ENCODE measurements at regions not wholly inside any gene's neighbourhood (a gene's known extent, or its start where the extent isn't known, plus 50 kb on each side); places are given as distances from the start of the nearest gene placed in this dataset.

DNA sequence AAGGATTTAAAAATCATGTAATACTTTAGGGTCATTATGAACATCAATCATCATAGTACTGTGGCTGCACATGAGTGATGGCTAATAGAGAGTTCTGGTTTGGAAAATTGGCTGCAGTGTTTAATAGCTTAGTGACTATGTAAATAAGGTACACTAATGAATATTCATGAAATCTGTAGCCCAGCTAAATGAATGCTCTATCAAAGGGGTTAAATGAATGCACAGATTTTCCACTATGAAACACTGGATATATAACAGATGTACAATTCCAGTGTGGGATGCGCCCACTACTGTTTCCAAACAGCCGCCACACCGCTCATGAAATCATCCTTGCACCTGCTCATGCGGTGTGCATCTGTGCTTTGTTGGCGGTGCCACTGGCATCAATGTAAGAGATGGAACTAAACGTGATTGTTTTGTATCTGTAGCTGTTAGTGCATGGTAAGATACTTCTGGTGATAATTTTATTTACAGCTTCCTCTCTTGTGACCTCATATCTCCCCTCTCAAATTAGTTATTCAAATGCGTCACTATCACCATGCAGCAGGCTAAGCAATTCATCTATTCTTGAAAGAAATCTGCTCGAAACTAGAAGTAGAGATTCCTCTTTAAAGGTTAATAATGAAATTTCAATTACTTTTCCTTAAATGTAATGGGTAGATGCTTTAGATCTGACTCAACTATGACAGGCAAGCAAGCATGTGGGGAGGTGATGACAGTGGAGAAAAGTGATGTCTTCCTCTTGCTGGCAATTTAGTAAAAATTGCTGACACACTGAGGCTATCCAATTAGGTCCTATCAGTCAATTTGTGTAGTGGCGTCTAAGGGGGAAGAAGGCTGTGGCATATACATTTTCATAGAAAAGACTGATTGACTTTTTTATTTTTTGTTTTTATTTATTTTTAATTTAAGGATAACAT lies 433.6 kb downstream of the AEBP2 start:
- no peak for DNase-seq (ENCODE audit: low spot score)

DNA sequence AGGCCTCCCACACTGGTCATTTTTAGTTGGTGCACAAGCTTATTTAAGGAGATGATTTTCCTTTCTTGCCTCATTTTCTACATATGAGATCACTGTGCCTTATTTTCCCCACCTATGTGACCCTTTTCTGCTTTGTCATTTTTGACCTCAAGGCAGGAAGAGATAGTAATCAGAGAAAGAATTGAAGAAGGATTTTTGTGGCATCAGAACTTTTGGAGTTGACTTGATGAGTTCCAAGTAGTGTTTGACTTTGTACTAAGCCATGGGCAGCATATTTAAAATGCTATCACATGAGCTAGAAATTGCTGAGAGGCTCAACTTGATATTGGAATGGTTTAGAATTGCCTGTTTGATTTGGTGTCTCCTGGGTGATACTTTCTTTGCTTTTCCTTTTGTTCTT lies 440.8 kb downstream of the AEBP2 start:
- DNase-seq (ENCODE audit: low spot score), result no peak

DNA sequence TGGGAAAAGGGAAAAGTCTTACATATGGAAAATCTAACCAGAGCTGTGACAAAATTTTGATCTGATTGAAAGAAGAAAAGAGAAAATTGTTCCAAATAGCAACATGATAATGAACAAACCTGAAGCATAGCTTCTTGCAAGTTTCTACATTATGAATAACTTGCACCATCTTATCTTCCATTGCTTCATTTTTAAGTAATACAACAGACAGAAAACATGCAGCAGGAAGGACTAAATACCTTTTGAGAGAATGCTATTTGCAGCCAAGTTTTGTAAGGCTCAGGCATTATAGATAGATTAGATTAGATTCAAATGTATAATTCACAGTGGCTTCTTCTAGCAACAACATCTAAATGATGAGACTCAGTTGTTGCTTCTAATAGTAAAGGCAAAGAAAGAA lies 441.4 kb downstream of the AEBP2 start:
- DNase-seq (ENCODE audit: low spot score), result no peak

DNA sequence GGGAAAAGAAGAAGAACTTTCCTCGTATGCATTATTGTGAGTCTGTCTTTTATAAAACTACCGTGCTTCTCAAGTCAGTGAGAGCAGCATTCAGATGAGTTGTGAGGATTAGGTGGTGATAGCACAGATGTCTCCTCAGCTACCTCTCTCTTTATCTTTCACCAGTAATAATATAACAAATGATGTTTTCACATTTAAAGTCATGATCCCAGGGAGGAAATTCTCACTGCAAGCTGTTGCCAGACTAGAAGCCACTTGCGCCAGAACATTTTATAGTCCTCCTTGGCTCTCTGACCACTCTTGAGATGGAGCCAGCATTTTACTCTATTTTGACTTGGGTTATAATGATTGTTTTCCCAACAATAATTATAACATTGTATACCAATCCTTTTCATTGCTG lies 443.1 kb downstream of the AEBP2 start:
- no peak for DNase-seq (ENCODE audit: low spot score)

DNA sequence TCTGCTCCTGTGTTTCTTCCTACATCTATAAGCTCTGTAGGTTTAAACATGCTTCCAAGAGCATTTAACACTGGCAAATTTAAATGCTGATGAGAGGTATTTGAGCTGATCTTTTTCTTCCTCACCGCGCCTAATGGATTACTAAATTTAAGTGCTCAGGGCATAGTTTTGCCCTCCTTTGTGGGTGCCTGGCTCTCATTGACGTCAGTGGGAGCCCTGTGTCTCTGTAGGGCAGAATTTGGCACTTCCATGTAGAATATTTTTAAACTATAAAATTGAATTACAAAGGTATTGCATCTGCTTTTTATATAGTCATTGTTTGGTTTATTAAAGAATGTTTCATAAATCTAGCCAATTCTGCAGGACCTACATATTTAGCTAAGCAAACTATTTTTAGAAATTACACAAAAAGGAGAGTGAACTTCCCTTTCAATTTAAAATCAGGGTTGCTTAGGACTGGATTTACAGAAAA lies 444.8 kb downstream of the AEBP2 start:
- DNase-seq (ENCODE audit: low spot score), result no peak

DNA sequence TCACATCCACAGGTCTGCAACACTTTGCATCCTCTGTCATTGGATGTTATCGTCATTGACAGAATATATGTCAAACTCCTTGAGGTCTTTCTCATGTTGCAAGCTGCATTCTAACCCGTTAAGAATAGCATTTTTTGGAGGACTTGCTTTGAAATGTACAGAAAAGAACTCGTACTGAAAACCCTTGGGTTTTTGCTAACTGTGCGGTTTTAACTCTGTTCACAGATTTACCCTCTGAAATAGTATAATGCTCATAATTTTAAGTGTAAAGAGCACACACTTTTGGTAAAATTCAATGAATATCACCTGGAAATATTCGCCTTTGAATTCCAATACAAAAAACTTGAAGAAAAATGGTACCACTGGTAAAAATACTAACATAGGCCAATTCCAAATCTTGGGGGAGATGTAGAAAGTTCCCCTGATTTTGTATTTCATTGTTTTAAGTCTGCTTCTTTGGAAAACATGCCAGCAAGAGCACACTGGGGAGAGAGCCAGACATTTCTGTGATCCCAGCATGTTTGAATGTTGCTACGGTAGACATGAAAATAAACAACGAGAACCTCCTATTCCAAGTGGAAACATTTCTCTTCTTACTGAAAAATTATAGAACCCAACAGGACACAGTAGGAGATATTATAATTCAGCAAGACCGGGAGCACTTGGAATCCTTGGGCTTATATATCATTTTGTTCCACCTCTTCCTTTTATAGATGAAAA lies 446.0 kb downstream of the AEBP2 start:
- DNase-seq (ENCODE audit: low spot score), result no peak

DNA sequence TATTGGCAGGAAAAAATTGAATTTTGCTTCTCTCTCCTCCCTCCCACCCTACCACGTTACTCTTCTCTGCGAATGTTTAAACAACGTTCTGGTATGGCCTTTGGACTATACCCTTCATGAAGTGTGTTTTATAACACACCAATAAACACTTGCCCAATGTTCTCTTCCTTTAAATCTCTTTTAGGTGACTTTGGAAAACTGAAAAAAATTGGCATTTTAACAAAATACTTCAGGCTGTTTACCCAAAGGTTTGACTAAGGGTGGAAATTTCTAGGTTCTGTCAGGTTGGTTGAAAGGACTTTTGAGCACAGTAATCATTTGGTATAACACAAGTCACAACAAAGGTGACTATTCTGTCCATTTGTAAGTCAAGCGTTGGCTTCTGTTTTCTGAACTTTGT lies 446.8 kb downstream of the AEBP2 start:
- DNase-seq (ENCODE audit: low spot score), result no peak

DNA sequence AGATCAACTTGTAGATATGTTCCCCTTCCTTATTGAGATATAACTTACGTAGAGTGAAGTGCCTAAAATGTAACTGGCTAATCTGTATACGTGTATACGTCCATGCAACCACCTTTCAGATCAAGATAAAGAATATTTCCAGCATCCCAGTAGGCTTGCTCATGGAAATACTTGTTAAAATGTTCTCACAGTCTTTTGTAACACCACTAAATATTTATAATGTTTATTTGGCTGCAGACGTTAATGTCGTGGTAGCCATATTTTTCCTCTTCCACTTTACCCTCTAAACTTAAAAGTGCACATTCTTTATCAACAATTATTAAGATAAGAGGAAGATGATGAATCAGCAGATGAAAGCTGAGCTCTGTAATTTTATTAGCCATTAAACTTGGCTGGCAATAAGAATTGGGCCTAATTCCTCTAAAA lies 447.4 kb downstream of the AEBP2 start:
- no peak for DNase-seq (ENCODE audit: low spot score)

DNA sequence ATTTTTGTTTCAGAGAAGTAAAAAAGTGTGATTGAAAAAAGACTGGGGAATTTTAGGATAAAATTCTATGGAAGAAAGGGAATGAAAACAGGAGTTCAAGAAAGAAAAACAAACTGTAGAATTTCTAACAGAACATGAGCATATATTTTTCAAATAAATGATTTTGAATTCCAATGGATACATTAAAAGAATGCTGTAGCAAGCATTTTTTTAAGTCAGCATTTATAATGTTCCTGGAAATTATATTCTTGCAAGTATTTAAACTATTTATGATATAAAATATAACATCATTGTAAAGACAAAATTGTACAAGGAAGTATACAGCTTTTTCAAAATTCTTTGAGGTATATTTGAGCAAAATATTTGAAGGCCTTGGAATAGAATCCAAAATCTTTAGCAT lies 450.7 kb downstream of the AEBP2 start:
- no peak for DNase-seq (ENCODE audit: low spot score)

DNA sequence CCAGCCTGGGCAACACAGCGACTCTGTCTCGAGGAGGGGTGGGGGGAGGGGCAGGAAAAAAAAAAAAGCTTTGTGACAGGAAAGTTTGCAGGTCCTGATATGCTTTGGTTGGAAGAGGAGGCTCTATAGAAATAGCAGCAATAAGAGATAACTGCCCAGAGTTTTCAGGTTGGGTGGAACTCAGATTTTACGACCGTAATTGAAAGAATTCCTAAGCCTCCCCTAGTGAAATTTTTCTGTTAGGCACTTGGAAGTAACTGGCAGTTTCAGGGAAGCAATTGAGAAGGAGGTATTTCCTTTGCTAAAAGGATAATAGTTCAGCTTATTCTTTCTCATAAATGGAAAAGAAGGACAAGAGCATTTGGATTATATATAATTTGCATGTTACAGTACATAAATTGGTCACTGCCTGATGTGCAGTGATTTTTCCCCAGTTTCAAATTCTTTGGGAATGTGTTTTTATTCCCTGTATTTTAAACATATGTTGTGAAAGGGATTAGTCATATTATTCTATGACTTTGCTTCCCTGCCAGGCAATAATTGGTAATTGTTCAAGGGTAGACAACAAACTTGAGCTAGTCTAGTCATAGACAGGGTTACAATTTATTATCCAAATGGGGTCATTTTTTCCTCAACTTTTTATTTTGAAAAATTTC lies 452.8 kb downstream of the AEBP2 start:
- no peak for DNase-seq (ENCODE audit: low spot score)

DNA sequence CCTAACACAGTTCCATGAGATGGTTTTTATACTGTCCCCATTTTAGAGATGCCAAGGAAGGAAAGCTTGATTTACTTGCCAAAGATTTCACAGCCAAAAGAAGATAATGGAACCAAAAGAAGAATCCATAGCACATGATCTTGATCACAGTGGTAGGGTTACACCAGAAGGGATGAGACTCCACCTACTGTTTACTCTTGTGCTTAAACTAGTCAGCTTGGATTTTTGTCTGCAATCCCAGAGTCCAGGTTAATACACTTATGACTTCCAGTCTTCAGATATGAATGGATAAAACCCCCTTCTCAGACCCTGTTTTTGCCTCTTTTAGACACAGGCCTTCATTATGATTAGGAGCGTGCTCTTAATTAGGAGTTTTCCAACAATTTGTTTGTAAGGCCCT lies 454.2 kb downstream of the AEBP2 start:
- peak; percentile 48 for DNase-seq (ENCODE audit: low spot score)

DNA sequence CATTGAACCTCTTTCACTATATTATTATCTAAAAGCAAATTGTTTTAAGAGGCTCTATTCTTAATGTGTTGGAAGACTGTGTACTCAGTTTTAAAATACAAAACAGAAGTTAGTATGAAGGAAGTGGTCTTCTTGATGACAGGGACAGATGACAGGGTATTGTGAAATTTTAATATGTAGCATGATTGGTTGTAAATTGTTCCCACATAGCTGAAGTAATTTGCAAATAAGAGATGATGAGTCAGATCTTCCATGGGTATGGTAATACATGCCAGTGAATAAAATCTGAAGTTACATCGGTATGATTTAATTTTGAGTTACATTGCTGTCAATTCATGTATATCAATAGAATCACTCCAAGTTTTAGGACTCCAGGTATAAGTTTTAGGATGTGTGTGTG lies 454.8 kb downstream of the AEBP2 start:
- no peak for DNase-seq (ENCODE audit: low spot score)

DNA sequence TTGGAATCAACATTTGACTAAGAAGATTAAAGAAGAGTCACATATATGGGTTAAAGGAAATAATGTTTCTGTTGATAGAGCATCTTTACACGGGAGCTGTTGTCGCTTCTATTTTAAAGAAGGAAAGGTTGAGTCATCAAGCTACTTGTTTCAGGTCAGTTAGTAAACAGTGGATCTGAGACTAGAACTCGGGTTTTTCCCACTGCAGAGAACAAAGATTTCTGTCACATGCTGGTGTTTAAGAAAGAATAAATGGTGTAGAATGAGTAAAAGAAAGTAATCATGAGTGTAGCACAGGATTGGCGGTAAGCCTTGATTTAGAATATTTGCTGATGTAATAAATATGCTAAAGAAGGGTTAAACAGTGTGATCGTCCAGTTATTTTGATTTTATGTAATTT lies 455.5 kb downstream of the AEBP2 start:
- DNase-seq (ENCODE audit: low spot score), result no peak

DNA sequence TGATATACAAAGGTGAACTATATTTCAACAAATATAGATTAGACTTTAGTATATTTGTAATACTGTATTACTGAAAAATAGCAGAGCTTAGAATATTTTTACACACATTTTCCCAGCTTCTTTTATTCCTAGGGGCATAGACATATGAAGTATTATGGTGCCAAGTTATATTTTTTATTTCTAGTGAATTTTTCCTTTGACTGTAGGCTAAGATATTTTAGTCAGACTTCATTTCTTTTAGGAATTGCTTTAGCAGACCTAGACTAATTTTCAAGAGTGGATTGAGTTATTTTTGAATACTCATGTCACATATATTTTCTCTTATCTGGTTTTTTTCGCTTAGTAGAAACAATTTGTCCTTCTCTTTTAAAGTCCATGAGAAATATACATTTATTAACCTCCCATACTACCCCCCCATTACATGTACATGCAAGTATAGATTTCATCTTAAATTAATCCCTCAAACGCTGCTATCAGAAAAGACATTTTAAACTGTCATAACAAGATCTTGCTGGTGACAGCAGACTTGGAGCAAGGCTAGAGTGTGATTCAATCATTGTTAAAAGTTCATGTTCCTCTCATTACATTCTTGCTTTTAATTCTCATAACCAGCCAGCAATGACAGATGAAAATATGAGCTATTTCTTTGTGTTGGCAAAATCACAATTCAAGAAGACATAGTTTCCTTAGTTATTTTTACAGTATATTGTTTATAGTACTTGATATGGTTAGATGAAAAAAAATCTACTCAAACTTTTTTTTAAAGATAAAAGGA lies 456.1 kb downstream of the AEBP2 start:
- no peak for DNase-seq (ENCODE audit: low spot score)

DNA sequence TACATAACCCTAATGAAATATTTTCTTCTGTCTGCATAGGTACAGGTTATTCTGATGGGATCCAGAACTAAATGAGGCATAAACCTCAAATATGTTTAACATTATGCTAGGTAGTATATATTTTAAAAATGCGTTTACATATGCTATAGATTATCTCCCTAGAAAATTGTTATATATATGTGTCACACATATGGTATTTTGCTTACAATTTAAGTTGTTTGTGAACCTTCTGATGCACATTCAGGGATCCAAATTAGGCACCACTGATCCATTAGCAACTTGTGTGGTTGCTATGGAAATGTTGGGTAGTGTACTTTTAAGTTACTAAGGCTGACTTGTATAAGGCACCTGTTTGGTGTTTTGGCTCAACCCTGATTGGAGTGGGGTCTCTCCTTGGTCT lies 456.7 kb downstream of the AEBP2 start:
- no peak for DNase-seq (ENCODE audit: low spot score)

DNA sequence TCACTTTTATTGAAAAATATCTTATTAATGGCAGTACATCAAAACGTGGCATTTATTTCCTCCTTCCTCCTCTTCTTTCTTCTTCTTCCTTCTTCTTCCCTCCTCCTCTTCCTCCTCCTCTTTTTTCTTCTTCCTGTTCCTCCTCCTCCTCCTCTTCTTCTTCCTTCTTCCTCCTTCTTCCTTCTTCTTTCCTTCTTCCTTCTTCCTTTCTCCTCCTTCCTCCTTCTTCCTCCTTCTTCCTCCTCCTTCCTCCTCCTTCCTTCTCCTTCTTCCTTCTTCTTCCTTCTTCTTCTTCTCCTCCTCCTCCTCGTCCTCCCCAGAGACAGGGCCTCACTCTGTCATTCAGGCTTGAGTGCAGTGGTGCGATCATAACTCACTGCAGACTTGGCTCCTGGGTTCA lies 457.2 kb downstream of the AEBP2 start:
- no peak for DNase-seq (ENCODE audit: low spot score)

DNA sequence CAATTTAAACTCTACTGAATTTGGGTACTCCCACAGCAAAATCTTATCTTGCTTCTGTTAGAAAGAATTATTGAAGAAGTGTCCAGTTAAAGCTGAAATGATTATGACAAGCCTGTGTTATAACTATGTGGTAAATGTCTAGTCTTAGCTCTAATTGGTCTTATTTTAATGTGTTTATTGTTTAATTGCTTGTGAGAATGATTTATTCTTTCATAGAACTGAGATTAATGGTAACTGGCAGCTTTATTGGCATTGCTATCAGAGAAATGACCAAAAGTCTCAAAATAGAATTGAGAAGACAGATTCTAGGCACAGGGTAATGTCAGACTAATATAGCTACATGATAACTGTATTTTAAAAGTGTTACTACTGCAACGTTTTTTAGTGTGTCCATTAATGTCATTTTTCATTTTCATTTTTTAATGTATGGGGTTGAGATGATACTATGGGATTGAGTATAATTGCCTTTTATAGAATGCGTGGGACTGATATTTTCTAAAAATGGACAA lies 458.7 kb downstream of the AEBP2 start:
- no peak for DNase-seq (ENCODE audit: low spot score)

DNA sequence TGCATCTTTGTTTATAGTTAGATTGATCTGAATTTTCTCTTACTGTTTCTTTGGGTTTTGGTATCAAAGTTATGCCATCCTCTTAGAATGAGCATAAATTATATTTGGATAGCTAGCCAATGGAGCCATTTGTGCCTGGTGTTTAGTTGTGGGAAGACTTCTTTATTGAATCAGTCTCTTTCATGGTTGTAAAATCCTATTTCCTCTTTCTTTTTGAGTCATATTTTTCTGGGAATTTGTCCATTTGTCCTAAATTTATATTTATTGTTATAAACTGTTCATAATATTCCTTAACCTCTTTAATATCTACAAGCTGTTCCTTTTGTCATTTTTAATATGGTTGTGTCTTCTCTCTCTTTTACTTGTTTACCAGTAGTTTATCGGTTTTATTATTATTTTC lies 462.5 kb downstream of the AEBP2 start:
- no peak for DNase-seq (ENCODE audit: low spot score)

DNA sequence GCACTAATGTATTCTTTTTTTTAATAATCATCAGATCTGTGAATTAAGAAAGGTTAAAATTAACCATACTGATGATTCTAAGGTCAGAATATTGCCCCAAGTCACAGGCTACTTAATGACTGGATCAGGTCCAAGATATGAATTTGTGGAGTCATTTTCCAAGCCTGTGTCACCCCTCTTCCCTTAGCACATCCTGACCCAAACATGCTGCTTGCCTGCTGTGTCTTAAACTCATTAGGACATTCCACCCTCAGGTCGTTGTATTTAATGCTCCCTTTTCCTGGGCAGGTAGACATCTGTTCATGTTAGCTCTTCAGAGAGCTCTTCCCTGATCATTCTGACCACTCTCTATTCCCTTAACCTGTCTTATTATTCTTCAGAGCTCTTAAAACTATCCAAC lies 463.5 kb upstream of the PDE3A start:
- no peak for DNase-seq (ENCODE audit: low spot score)

DNA sequence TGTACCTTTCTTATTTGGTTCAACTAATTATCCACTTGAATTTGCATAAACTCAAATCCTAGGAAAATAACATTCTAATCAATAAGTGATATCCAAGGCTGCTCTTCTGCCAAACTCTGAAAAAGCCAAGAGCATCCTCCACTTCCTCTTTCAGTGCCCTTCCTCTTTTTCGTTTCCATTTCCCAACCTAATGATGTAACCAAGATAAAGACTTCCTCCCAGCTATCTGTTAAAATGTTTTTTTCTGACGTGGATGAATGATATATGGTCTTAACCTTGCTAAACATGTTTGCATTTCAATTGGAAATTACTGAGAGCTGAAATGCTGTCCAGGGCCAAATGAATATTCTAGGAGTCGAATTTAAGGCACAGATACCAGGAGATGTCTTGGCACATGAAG lies 459.5 kb upstream of the PDE3A start:
- DNase-seq (ENCODE audit: low spot score), result no peak

DNA sequence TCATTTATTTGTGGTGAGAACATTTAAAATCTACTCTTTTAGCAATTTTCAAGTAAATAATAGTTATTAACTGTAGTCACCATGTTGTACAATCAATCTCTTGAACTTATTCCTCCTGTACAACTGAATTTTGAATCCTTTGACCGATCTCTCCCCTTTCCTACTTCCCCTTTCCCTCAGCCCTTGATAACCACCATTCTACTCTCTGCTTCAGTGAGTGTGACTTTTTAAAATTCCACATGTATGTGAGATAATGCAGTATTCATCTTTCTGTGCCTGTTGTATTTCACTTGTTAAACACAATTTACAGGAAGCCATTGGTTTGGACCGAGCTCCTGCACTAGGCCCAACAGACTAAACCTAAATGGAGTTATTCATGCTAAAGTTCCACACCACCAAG lies 458.9 kb upstream of the PDE3A start:
- no peak for DNase-seq (ENCODE audit: low spot score)

DNA sequence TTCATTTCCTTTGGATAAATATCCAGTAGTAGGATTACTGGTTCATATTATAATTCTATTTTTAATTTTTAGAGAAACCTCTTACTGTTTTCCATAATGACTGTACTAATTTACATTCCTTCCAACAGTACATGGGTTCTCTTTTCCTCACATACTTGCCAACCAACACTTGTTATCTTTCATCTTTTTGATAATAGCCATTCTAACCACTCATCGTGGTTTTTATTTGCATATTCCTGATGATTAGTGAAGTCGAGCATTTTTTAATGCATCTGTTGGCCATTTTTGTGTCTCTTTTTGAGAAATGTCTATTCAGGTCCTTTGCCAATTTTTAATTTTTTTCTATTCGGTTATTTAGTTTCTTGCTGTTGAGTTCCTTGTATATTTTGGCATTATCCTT lies 457.7 kb upstream of the PDE3A start:
- DNase-seq (ENCODE audit: low spot score), result no peak

All from AG08395 (cell line).